ENCODE measurements at regions not wholly inside any gene's neighbourhood (a gene's known extent, or its start where the extent isn't known, plus 50 kb on each side); places are given as distances from the start of the nearest gene placed in this dataset.

- DNase-seq, result no peak
Observed at GRCh38 chr12:97182769-97183168, 275.7 kb downstream of the NEDD1 start.

GRCh38 chr12:97184127-97184773 lies 277.2 kb downstream of the NEDD1 start:
- no peak for DNase-seq

- DNase-seq, result no peak
Observed at GRCh38 chr12:97185567-97185966, 277.0 kb upstream of the RMST start.

- DNase-seq, result no peak
Observed at GRCh38 chr12:97194546-97194945, 268.1 kb upstream of the RMST start.

- DNase-seq, result no peak
Observed at GRCh38 chr12:97200181-97200580, 262.4 kb upstream of the RMST start.

GRCh38 chr12:97203408-97203807 lies 259.2 kb upstream of the RMST start:
- DNase-seq, result no peak

GRCh38 chr12:97209997-97210396 lies 252.6 kb upstream of the RMST start:
- no peak for DNase-seq

- DNase-seq, result no peak
Observed at GRCh38 chr12:97211416-97211930, 251.1 kb upstream of the RMST start.

GRCh38 chr12:97216848-97217247 lies 245.8 kb upstream of the RMST start:
- no peak for DNase-seq

- no peak for DNase-seq
Observed at GRCh38 chr12:97222391-97222790, 240.2 kb upstream of the RMST start.

- DNase-seq, result no peak
Observed at GRCh38 chr12:97223419-97223818, 239.2 kb upstream of the RMST start.

GRCh38 chr12:97229004-97229403 lies 233.6 kb upstream of the RMST start:
- DNase-seq, result peak; percentile 73

GRCh38 chr12:97235102-97235501 lies 227.5 kb upstream of the RMST start:
- DNase-seq, result no peak

GRCh38 chr12:97246368-97246767 lies 216.2 kb upstream of the RMST start:
- no peak for DNase-seq

GRCh38 chr12:97250483-97250882 lies 212.1 kb upstream of the RMST start:
- peak; percentile 53 for DNase-seq

GRCh38 chr12:97257726-97258125 lies 204.9 kb upstream of the RMST start:
- DNase-seq, result no peak

GRCh38 chr12:97259098-97259497 lies 203.5 kb upstream of the RMST start:
- DNase-seq, result no peak

GRCh38 chr12:97260786-97261185 lies 201.8 kb upstream of the RMST start:
- DNase-seq, result no peak

- no peak for DNase-seq
Observed at GRCh38 chr12:97267166-97267565, 195.4 kb upstream of the RMST start.

GRCh38 chr12:97267594-97268202 lies 194.9 kb upstream of the RMST start:
- DNase-seq, result no peak

- DNase-seq, result no peak
Observed at GRCh38 chr12:97272471-97272870, 190.1 kb upstream of the RMST start.

GRCh38 chr12:97274386-97274785 lies 188.2 kb upstream of the RMST start:
- DNase-seq, result no peak

GRCh38 chr12:97275256-97275655 lies 187.3 kb upstream of the RMST start:
- no peak for DNase-seq

- DNase-seq, result no peak
Observed at GRCh38 chr12:97275728-97276590, 186.6 kb upstream of the RMST start.
